IMR-90 (cell line): ENCODE measurements at regions not wholly inside any gene's neighbourhood (a gene's known extent, or its start where the extent isn't known, plus 50 kb on each side); places are given as distances from the start of the nearest gene placed in this dataset.

Experiments used
- CTCF ChIP-seq: conservative IDR thresholded peaks from 2 replicates; pipeline ENCODE4 v1.5.1; 2012; ENCODE audit warnings: mild to moderate bottlenecking, low read depth, low read length, improper control_type of control experiment
- ELK1 ChIP-seq: fragments of 150-350 bp; IDR thresholded peaks from 2 replicates; pipeline ENCODE4 v1.6.1; 2016; ENCODE audit warnings: low read depth, mild to moderate bottlenecking, low read length, moderate library complexity, borderline replicate concordance
- FOS ChIP-seq: fragments of 150-350 bp; IDR thresholded peaks from 2 replicates; pipeline ENCODE4 v1.6.1; 2016; ENCODE audit warnings: low read depth, low read length
- MAZ ChIP-seq: IDR thresholded peaks from 2 replicates; pipeline ENCODE4 v1.6.1; 2012; ENCODE audit warnings: low read depth, mild to moderate bottlenecking, low read length, improper control_type of control experiment, moderate library complexity, borderline replicate concordance
- NFE2L2 ChIP-seq: fragments of 150-350 bp; IDR thresholded peaks from 2 replicates; pipeline ENCODE4 v1.6.1; 2016; ENCODE audit warnings: low read depth, mild to moderate bottlenecking, low read length
- POLR2A ChIP-seq: IDR thresholded peaks from 2 replicates; pipeline ENCODE4 v1.6.1; 2012; ENCODE audit warnings: mild to moderate bottlenecking, low read depth, low read length
- RAD21 ChIP-seq: IDR thresholded peaks from 2 replicates; pipeline ENCODE4 v1.6.1; 2012; ENCODE audit warnings: low read length, improper control_type of control experiment
- RCOR1 ChIP-seq: IDR thresholded peaks from 2 replicates; pipeline ENCODE4 v1.6.1; 2012; ENCODE audit warnings: mild to moderate bottlenecking, low read length, improper control_type of control experiment; ENCODE audit not compliant: insufficient replicate concordance
- RFX5 ChIP-seq: IDR thresholded peaks from 2 replicates; pipeline ENCODE4 v1.8.0; 2012; ENCODE audit warnings: low read depth, mild to moderate bottlenecking, low read length, moderate library complexity
- SMC3 ChIP-seq: fragments of 150-350 bp; IDR thresholded peaks from 2 replicates; pipeline ENCODE4 v1.6.1; 2016; ENCODE audit warnings: low read depth, mild to moderate bottlenecking, antibody characterized with exemption, low read length, moderate library complexity
- USF2 ChIP-seq: fragments of 150-350 bp; IDR thresholded peaks from 2 replicates; pipeline ENCODE4 v1.6.1; 2017; ENCODE audit warnings: mild to moderate bottlenecking, antibody characterized with exemption, low read length, low read depth

- TF ChIP-seq CTCF = no peak
- no peak for TF ChIP-seq FOS
- TF ChIP-seq POLR2A = no peak
- TF ChIP-seq RFX5 = no peak
- TF ChIP-seq USF2 = no peak
- TF ChIP-seq ELK1 = no peak
- no peak for TF ChIP-seq RAD21
- TF ChIP-seq NFE2L2 = no peak
- TF ChIP-seq SMC3 = no peak
- TF ChIP-seq MAZ = no peak
- TF ChIP-seq RCOR1 = no peak
These were observed 503.2 kb upstream of the FAM98A start for GRCh38 chr2:34102339-34102738.
